H54 (cell line): ENCODE measurements at regions not wholly inside any gene's neighbourhood (a gene's known extent, or its start where the extent isn't known, plus 50 kb on each side); places are given as distances from the start of the nearest gene placed in this dataset.

Experiments
- DNase-seq: peaks from one replicate; pipeline ENCODE4 v3.0.0; 2011; ENCODE audit warnings: low spot score, mixed read lengths; ENCODE audit not compliant: insufficient read length
- FAIRE-seq: peaks from 3 replicates; lab custom pipeline; 2011; peaks lifted over from hg19 to GRCh38; lab: Jason Lieb, UNC
- POLR2A ChIP-seq: IDR thresholded peaks from 2 replicates; pipeline ENCODE4 v1.6.1; 2011; ENCODE audit warnings: low read depth, mild to moderate bottlenecking, low read length

GRCh38 chr9:99737649-99738048 is 84.0 kb upstream of the NR4A3 start:
- FAIRE-seq, result no peak
- no peak for DNase-seq
- TF ChIP-seq POLR2A, result no peak

DNA sequence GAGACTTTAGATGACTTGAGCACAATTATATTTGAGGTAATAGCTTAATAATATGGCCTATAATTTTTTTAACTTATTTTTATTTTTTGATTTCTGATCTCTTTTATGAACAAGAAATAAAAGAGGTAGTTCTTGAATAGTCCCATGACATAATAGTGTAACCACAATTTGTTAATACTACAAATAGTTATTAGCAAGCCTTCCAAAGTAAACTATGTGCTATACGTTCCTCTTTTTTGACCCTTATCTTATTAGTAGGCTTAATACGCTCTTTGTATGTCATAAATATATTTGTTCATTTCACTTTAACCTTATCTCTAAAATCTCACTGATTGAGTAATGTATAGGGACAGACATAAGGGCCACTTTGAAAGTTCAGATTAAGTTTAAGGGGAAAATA is 78.7 kb upstream of the NR4A3 start:
- no peak for DNase-seq
- no peak for FAIRE-seq
- no peak for TF ChIP-seq POLR2A

GRCh38 chr9:99743455-99743854 is 78.2 kb upstream of the NR4A3 start:
- FAIRE-seq (no peak), DNase-seq (no peak)
- TF ChIP-seq POLR2A, result no peak

DNA sequence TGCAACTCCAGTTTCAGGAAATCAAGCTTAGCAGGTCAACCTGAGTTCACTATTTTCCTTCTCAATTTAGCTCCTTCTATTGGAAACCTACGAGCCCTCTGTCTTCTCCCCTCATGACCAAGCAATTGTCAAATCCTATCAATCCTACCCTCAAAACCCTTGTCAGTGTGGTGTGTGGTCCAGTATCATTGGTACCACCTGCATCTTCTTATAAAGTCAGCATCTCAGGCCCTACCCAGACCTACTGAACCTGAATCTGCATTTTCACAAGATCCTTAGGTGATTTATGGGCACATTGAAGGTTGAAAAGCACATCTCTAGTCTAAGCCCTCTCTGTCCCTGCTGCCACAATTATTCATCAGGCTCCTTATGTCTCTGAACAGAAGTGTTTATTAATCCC is 77.6 kb upstream of the NR4A3 start:
- no peak for DNase-seq
- no peak for TF ChIP-seq POLR2A
- no peak for FAIRE-seq

GRCh38 chr9:99745085-99745484 is 76.6 kb upstream of the NR4A3 start:
- no peak for DNase-seq
- FAIRE-seq, result no peak
- no peak for TF ChIP-seq POLR2A

GRCh38 chr9:99746406-99746805 is 75.3 kb upstream of the NR4A3 start:
- no peak for TF ChIP-seq POLR2A
- DNase-seq, result no peak
- no peak for FAIRE-seq

DNA sequence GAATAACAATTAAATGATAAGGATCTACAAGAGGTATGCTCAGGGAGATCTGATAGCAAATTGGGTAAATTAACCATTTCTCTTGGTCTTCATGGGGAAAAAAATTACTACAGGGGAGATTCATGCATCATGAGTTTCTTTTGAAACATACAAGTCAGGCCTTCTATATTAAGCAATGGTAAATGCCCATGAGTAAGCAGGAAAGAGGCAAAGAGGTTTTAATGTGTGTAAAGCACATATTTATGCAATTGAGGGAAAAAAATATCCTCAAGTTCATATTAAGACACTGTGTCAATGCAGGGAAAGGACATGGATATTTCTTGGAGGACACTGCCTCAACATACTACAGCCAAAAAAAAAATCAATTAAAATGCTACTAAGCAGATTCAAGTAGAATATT is 73.4 kb upstream of the NR4A3 start:
- FAIRE-seq (peak; percentile 41), DNase-seq (no peak)
- TF ChIP-seq POLR2A, result no peak

DNA sequence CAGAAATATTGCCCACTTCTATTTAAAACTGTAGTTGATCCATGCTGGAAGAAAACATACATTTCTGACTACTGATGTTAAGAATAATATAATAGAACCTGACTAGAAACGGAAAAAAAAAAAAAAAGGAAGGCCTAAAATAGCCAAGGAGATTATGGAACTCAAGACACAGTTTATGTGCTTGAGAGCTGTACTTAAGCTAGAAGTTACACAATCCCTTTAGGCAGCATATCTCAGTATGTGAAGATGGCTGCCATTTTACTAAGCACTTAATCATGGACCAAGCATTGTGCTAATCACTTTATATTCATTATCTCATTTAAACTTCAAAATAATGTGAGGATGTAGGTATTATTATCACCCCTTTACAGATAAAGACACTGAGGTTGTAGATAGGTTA is 73.0 kb upstream of the NR4A3 start:
- no peak for FAIRE-seq
- TF ChIP-seq POLR2A, result no peak
- DNase-seq, result no peak

DNA sequence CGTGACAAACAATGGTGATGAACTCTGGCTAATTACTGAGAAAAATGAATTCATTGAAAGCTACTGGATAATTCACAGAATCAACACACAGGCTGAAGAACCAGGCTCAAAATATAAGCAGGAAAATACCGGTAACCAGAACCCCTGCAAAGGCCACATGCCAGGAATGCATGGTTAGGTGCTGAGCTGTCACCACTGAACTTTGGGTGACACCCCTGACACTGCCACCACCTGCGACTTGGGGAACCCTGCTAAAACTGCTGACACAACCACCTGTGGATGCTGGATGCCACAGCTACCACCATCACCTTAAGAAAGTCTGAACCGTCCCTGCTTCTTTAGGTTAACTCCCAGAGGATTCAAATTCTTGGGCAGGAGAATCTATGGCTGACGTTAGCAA is 72.0 kb upstream of the NR4A3 start:
- FAIRE-seq (no peak), DNase-seq (no peak)
- TF ChIP-seq POLR2A, result no peak

DNA sequence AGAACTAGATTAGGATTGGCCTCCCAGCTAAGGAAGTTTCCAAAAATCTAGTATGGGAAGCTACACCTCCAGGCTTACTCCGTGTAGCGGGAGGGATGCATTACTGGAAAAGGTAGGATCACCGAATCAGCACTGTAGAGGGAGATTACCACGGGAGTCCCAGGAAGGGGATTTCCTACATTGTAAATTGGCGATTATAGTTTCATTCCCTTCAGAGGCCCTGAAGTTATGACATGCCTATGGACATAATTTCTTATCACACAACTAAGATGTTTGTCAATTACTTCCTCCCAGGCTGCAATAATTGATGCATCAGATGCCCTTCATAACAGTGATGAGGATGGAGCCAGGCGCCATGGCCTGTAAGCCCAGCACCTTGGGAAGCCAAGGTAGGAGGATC is 71.2 kb upstream of the NR4A3 start:
- TF ChIP-seq POLR2A, result no peak
- FAIRE-seq (no peak), DNase-seq (no peak)

DNA sequence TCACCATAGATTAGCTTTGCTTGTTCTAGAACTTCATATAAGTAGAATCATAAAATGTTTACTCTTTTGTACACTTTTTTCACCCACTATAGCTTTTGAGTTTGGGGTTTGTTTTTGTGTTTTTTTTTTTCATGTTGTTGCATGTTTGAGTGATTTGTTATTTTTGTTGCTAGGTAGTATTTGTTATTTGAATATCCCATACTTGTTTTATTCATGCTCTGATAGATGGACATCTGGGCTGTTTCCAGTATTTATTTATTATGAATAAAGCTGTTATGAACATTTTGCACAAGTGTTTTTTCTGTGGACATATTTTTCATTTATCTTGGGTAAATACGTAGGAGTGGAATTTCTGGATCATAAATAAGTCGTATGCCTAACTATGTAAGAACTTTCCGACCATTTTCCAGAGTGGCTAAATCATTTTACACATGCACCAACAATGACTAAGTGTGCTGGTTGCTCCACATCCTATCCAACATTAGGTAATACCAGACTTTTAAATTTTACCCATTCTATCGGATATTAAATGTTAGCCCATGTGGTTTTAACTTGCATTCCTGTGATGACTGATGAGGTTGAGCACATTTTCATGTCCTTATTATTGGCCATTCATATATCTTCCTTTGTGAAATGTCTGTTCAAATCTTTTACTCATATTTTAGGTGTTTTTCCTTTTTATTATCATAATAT is 69.1 kb upstream of the NR4A3 start:
- DNase-seq (no peak), FAIRE-seq (no peak)
- no peak for TF ChIP-seq POLR2A

GRCh38 chr9:99753436-99753835 is 68.2 kb upstream of the NR4A3 start:
- FAIRE-seq, result no peak
- DNase-seq, result no peak

GRCh38 chr9:99760421-99760820 is 61.3 kb upstream of the NR4A3 start:
- FAIRE-seq, result no peak
- no peak for DNase-seq

More at GRCh38 chr9:99753436-99753835, 68.2 kb upstream of the NR4A3 start:
- no peak for TF ChIP-seq POLR2A

GRCh38 chr9:99762470-99762869 is 59.2 kb upstream of the NR4A3 start:
- TF ChIP-seq POLR2A, result no peak
- DNase-seq (no peak), FAIRE-seq (no peak)

More at GRCh38 chr9:99760421-99760820, 61.3 kb upstream of the NR4A3 start:
- TF ChIP-seq POLR2A, result no peak
